NCI-H774 (cell line): ENCODE measurements at regions not wholly inside any gene's neighbourhood (a gene's known extent, or its start where the extent isn't known, plus 50 kb on each side); places are given as distances from the start of the nearest gene placed in this dataset.

ENCODE experiments used
- DNase-seq: peaks from one replicate; lab custom pipeline; 2025; lab: John Stamatoyannopoulos, UW

DNA sequence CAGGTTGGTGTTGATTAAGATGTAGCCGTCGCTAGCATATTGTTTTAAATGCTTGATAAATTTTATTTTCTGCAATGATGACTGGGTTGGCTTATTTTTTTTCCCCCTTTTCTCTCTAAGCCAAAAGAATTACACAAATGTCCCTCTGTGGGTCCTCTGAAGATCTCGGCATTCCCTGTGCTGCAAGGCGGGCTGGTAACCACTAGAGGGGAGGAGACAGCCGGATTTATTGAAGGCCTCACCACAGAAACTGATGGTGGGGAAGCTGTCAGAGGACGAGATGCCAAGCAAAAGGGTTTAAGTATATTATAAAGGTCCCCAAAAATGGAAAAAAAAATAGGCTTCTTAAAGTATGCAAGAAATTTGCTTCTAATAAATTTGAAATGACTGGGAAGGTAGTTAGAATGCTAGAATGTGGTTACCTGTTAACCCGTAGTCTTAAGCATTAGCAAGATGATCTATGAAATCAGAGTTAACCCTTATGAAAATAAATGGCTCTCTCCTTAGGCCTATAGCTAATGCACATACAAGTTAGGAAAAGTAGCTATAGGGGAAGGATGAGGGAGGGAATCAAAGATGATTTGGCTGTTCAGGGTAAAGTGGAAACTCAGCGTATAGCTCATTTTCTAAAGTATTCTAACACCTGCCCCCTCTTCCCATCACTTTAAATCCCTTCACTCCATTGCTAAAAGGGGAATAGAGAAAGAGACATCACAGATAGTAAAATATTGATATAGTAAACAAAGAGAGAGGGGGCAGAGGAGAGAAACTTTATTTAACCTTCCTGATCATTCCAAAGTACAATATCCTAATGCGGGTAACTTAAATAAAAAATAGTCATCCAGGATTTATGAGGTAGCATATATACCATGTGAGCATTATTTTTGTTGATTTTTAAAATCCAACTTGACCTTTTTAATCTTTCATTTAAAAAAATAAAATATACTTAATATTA is 894.5 kb upstream of the POU3F3 start:
- DNase-seq = peak; percentile 6

DNA sequence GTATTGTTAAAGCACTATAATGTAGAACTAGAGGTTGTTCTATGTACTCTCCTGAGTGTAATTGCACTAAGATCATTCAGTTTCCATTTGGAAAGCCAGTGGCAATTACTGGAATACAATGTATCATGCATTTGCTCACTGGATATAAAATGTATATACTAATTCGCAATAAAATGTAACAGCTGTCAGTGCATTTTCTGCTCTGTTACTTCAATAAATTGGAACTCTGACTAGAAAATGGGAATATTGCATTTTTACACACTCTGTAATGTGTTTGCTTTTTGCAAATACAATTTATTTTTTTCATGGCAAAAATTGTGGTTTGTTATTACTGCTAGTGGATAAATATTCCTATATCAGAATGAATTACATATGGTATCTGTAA is 893.8 kb upstream of the POU3F3 start:
- no peak for DNase-seq

DNA sequence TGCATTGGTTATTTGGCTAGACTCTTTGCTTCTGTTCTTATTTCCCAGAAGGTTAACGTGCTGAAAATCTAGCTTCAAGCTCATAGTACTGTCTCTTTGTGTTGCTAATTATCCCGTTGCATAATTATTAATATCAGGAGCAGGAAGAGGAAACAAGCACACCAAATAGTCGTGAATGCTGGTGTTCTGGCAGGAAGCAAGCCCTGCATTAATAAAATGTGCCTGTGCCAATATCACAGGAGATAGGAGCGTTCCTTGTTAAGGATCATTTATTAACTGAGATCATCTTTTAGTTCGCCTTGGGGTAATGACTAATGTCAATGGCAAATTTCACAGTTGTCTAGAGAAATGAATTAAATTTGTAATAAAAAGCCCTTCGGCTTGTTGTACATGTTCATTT is 893.0 kb upstream of the POU3F3 start:
- no peak for DNase-seq

DNA sequence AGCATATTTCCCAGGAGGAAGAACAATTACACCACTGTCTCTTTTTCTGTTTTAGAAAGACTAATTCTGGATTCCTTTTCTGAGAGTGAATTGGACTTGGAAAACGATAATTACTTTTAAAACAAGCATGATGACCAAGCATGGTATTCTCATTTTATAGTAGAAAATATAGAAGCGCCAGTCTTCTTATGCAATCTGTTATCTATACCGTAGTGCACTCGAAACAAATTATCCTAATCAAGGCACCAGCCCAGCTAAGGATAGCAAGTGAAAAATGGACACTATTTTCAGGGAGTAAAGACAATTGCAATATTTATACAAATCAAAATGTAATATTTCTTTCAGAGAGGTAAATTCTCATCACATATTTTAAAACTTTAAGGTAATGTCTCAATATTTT is 892.1 kb upstream of the POU3F3 start:
- no peak for DNase-seq

DNA sequence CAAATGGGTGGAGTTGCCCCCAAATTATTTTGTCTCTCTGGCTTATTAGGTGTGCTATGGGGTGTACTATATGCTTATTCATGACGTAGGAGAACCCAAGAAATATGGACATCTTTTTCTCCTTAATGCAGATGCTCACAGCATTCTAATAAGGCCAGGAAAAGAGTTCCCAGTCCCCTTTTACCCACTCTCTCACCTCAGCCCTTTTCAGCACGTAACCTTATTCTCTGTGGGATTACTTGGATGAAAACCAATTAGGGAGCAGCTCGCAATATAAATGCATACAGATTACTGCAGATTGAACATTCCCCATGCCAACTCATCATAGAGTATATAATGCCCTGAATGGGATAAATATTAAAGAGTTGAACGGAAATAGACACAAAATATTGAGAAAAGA is 891.2 kb upstream of the POU3F3 start:
- DNase-seq = no peak

DNA sequence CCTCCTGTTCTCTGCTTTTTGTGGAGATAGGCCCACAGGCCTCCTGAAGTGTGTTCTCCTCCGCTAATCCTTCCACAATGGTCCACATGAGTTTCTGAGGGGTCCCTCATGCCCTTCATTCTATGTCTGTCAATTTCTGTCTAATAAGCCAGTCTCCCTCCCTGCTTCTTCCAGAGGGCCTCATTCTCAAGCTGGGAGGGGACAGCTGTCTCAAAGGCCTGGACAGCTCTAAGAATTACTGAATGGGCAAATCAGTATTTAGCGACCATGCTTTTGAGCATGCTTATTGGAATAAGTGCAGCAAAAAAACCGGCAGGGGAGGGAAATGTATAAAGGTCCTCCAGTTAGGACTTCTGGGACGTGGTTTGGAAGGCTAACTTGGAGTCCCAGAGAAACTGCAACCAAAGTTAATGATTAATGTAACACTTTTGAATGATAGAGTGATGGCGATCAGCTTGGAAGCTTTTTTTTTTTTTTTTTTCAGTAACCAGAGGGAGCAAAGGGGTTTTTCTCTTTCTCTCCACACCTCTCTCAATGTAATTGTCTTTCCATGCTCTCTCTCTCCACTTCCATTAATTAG is 890.7 kb upstream of the POU3F3 start:
- no peak for DNase-seq

DNA sequence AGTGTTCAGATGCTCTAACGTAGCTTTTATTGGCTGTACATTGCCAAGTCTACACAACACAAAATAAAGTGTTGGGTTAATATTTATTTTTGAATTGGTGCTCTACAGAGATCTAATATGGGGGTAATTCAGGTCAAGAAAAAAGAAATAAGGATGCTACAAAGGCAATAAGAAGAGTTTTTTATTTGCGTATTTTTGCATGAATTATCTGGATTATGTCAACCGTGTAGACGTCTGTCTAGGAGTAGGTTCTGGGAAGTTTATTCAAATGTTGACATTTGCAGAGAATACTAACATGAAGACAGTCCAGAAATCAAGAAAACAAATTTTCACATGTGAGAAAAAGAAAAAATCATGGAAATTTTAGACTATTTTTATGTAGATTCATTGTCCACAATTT is 876.7 kb upstream of the POU3F3 start:
- no peak for DNase-seq

DNA sequence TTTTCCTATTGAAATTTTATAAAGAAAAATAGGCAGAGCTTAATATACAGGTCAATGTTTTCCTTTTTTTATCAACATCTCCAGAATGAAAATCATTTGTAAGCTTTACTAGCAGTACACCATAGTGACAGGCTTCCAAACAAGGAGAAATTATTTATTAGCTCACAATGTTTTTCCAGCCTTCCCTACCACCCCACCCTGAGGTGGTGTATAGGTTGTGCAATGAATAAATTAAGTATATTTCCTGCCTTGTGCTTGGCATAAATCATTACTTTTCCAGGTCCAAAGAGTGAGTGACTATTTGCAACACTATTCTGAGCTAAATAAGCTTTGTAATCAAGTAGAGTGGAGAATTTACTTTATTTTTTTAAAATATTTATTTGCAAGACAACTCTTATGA is 876.2 kb upstream of the POU3F3 start:
- DNase-seq = no peak

DNA sequence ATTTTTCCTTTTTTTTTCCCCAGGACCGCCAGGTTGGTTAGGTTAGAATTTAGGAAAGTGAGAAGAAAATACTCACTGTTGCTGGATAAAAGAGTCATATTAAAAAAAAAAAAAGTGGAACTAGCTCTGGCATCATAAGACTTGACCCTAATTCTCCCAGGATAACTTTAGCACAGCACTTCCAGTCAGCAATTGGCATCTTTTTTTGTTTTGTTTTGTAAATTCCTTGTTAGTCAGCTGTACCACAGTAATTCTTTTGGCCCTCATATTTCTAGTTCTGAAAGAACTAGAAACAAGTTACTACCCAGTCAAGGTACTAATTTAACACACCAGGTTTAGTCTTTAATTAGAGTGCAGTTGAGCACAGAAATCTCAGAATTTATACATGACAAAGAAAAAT is 873.5 kb upstream of the POU3F3 start:
- DNase-seq = no peak

DNA sequence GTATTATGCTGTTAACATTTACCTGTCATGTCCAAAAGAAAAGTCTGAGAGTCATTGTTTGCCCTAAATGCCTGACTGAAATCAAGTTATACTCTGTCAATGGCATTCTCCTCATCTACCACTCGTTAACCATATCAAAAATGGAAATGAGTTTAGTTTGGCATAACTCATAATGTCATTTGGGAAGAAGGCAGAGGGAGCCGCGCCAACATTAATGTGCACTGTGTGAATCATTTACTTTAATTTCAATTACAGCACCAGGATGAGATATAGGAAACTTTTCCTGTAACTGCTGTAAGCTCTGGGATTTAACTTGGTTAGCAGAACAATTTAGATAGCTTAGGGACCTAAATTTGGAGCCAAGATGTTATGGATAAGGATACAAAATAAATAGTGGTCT is 871.2 kb upstream of the POU3F3 start:
- no peak for DNase-seq

DNA sequence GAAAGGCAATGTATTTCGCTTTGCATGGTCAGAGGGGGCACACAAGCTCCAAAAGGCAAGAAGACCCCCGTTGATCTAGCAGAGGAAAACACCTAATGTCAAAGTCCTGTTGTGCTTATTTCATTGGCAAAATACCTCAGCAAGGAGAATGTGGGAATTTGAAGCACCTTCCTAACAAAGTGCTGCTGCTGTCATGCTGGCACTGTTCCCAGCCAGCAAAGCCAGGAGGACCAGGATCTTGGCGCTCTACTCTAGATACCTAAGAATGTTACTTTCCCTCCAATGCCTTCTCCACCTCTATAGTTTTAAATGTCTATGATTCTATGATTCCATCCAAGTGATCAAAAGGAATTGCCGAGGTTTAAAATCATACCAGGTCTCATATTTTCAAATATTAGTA is 867.9 kb upstream of the POU3F3 start:
- DNase-seq = no peak

DNA sequence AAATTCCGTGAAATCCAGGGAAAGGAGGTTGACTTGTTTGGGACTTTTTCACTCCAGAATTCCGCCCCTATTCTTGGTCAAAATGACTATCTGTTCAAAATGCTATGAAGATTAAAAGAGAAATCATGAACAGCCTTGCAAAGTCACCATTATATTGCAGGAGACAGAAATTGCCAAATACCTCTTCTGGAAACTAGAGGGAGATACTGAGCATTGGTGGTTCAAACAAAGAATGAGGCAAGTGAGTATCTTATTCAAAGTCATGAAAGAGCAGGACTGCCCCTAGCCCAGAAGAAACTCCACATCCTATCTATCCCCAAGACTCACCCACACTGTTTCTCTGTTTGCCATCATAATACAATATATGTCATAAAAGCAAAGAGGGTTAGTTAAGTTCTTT is 862.3 kb upstream of the POU3F3 start:
- DNase-seq = no peak

DNA sequence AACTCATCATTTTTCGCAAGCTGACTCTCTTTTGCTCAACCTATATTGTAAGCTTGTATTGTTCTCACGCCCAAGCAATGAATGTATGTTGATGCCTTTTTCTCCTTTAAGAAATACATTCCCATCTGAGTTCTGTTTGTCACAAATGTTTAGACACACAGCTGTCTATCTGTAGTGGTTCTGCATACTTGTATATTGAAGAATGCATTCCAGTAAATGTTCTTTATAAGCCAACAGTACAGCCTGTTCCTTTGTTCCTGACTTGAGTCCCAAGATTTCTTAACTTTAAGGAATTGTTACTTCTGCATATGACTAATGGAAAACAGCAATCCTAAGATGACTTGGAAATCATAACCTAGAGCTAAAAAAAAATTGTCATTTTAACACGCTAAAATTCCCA is 849.1 kb upstream of the POU3F3 start:
- DNase-seq = no peak

DNA sequence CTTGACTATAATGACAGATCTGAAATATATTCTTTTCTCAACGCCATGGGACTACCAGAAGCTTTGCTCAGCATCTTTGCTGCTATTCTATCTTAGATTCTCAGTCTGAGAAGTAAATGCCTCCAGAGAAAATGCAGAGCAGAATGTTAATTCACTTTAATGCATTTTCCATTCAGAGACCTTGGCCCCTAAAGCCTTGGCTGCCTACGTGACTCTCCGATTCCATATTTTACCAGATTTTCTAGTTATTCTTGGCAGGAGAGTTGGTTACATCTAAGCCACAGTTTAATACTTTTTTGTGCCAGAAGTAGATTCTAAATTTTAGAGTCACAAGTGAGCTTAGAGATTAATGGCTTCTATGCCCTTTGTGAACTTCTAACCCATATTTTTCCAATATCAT is 837.1 kb upstream of the POU3F3 start:
- no peak for DNase-seq

DNA sequence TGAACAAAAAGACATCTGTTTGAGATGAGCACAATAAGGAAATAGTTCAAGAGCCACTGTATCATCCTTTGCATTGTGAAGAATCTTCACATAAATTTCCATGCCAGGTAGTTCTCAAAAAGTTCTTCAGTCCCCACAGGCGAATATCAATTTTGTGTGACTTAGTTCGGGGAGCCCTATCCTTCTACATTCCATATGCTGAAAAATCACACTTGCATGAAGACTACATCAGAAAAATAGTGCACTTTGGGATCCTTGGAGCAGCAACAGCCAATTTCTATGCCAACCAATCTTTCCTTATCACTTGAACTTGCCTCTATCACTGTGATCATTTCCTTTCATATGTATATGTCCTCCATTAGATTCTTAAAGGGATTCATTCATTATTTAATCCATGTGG is 830.6 kb upstream of the POU3F3 start:
- no peak for DNase-seq

DNA sequence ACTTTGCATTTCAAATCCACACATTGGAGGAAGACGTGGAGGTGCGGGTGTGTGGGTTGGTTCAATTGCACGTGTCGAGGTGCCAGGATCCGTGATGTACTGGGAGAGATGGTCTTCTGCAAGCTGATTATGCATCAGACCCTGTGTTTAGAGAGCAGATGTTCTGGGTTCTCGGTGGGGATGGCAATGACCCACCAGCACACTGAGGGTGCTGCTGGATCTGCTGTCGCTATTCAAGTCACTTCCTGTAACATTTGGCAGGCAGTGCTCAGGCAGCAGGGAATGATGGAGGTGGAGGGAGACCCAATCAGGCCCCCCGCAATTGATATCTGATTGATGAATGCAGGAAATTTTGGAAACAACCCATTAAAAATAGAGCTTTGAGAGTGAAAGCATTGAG is 830.1 kb upstream of the POU3F3 start:
- no peak for DNase-seq

DNA sequence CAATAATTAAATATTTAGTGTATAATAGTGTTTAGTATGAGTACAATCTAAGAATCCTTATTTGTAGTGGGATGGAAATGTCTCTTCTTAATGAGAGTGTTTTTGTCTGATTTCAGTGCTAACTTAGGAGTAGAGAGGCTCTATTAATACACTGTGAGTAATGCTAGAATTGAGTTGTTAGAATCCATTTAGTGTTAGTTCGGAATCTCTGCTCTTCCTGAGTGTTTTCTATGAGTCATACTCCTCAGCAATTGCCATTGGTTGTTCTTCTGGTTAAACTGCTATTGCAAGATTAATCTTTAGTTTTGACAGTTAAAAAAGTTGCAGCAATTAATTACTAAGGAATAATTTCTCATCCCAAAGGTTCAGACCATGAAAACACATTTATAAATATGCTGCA is 828.6 kb upstream of the POU3F3 start:
- no peak for DNase-seq

DNA sequence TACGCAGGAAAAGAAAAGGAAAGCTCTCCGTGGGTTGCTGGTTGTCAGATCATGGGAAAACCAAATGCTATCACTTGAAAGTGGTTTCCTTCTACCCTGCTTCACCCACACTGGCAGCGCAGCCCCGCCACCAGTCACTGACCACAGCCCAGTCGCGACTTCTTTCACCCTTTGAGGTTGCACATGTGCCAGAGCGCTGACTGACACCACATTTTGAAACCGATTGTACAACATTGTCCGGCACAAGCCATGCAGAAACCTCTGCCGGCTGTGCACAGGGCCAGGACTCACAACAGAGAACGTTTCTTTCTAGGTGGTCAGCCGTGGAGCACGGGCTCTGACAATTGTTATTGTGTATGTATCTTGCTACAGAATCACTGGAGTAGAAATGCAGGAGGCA is 827.2 kb upstream of the POU3F3 start:
- DNase-seq = no peak

DNA sequence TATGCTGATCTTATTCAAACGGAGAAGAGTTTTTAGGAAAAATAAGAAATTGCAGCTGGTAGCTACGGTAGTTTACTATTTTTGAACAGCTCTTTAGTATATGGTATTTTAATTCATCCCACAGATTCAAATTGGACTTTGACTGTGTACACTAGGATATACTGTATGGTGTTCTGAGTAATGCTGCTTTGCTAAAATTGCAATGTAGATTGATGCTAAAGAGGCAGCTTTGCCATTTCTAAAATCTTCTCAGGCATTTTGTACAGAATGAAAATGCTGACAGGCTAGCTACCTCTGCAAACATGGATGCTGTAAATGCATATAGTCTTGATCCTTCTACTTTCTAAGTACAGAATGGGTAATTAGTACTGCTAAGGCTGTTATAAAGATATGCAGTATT is 826.6 kb upstream of the POU3F3 start:
- no peak for DNase-seq

DNA sequence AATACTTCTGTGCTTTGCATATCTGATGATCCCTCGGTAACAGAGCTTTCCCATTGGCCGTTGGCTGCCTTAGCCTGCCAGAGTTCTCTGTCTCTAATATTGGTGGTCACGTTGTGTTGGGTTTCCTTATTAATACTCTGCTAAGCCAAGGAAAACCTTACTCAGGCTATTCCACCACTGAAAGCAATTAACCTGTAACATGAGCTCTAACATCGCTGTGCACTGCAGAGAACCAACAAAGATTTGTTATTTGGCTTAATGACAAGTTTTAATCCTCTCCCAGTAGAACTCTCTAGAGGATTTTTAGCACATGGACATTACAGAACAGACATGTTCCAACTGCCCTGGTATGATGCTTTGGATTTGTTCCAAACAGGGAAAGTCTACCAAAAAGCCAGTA is 825.9 kb upstream of the POU3F3 start:
- DNase-seq = no peak

DNA sequence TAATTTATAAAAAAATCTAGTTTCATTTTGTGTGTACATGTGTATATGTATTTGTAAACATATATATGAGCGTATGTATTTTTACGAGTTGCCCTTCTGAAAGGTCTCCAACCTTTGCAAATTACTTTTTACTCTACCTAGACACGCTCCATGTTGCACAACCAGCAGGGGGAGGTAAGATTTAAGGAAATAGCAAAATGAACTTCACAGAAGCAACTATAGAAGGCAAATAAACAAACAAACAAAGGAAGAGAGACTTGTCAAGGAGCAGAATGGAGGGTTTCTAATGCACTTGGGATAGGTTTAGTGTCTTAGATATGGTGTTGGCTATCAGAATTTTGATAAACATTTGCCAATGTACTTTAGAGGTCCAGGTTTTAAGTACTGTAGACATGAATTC is 820.5 kb upstream of the POU3F3 start:
- peak; percentile 46 for DNase-seq

DNA sequence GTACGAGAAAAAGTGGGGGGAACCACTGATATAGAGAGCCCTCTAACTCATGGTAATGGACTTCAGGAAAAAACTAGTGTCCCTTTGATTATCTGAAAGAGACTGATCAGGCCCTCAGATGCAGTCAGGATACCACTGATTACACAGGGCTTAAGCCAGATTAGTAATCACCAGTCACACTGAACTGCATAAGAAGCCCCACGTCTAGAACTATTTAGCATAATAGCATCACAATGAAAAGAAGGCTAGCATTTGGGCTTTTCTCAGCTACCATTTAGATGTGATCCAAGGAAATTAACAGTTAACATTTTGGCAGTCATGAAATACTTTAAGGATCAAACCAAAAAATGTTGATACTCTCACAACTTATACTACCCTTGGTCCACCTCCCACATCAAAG is 813.1 kb upstream of the POU3F3 start:
- DNase-seq = no peak

DNA sequence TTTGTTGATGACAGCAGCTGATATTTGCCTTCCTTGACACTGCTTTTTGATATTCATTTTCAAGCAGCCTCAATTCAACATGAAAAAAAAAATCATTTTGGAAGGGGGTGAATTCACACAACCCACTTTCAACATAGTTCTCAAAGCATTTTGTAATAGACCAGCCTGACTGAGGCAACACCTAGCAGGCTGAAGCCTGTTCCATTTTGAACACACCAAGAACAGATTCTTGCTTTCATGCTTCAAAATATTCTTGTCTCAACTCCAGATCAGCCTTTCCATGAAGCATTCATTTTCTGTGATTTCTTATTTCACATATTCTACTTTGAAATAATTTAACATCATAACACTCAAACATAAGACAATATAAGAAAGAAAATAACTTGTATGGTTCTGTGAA is 812.6 kb upstream of the POU3F3 start:
- DNase-seq = no peak

DNA sequence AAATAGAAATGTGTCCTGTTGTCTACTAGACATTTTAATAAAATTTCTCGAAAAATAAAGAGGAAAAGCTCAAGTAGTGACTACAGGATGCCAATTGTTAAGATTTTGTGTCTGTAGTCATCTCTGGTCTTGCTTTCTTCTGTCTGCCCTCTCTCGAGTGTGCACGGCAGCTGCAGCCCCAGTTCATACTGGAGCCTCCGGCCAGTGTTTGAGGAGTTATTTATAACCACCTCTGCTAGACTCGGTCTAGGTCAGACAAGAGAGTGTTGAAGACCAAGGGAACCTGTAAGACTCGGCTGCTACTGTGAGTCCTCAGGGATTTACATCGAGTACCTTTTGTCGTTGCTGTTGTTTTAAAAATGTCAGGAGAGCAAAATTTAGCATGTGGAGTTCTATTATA is 810.1 kb upstream of the POU3F3 start:
- DNase-seq = peak; percentile 76
